ENCODE measurements at regions not wholly inside any gene's neighbourhood (a gene's known extent, or its start where the extent isn't known, plus 50 kb on each side); places are given as distances from the start of the nearest gene placed in this dataset.
"Not testable (repeated sequence)": the region's sequence is repeated elsewhere in the genome, so short reads cannot be mapped to it uniquely, and the experiment has no call there.

- no peak overlapping the region for H3K4me3 ChIP-seq
- intact Hi-C loops (cut with DNase I): no loop called here
- H3K9me3 ChIP-seq: no peaks in the 10 kb centered on the region
- no peak for DNase-seq (ENCODE audit: low spot score in 2 of 2)
- TF ChIP-seq, protein P1, sequence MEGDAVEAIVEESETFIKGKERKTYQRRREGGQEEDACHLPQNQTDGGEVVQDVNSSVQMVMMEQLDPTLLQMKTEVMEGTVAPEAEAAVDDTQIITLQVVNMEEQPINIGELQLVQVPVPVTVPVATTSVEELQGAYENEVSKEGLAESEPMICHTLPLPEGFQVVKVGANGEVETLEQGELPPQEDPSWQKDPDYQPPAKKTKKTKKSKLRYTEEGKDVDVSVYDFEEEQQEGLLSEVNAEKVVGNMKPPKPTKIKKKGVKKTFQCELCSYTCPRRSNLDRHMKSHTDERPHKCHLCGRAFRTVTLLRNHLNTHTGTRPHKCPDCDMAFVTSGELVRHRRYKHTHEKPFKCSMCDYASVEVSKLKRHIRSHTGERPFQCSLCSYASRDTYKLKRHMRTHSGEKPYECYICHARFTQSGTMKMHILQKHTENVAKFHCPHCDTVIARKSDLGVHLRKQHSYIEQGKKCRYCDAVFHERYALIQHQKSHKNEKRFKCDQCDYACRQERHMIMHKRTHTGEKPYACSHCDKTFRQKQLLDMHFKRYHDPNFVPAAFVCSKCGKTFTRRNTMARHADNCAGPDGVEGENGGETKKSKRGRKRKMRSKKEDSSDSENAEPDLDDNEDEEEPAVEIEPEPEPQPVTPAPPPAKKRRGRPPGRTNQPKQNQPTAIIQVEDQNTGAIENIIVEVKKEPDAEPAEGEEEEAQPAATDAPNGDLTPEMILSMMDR (IDR thresholded peaks at IDR 0.05): no peak
- H3K4me1 ChIP-seq: no peaks in the 10 kb centered on the region
- H3K27me3 ChIP-seq: no peaks in the 10 kb centered on the region
- no peak overlapping the region for H3K27ac ChIP-seq
- no peaks in the 10 kb centered on the region for H3K36me3 ChIP-seq
These were observed 199.4 kb upstream of the PTBP2 start for GRCh38 chr1:96521994-96522760.

DNA sequence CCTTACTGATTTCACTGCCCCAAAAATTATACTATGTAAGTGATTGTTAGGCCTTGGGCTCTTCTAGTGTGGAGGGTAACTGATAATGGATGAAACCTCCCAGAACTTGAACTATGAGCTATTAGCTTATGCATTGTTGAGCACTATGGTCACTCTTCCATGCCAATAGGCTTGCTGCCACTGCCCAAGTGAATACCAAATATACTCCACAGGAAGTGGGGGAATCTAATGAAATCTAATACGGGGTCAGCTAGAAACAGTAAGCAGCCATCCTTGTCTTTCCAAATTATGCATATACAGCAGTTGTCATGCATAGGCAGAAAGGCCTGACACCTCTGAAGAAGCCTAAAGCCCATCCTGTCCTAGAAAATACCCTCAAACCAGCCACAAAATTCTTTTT lies 198.7 kb upstream of the PTBP2 start:
- H3K9me3 ChIP-seq: peaks cover 0 to under 1% of the 10 kb centered on the region in 2 donors
- intact Hi-C loops (cut with DNase I): no loop called here
- no peaks in the 10 kb centered on the region for H3K27me3 ChIP-seq
- TF ChIP-seq, protein P1 (IDR thresholded peaks at IDR 0.05): no peak
- DNase-seq (ENCODE audit: low spot score in 2 of 2): no peak
- no peak overlapping the region for H3K27ac ChIP-seq
- H3K4me3 ChIP-seq: no peak overlapping the region
- no peaks in the 10 kb centered on the region for H3K4me1 ChIP-seq
- no peaks in the 10 kb centered on the region for H3K36me3 ChIP-seq

DNA sequence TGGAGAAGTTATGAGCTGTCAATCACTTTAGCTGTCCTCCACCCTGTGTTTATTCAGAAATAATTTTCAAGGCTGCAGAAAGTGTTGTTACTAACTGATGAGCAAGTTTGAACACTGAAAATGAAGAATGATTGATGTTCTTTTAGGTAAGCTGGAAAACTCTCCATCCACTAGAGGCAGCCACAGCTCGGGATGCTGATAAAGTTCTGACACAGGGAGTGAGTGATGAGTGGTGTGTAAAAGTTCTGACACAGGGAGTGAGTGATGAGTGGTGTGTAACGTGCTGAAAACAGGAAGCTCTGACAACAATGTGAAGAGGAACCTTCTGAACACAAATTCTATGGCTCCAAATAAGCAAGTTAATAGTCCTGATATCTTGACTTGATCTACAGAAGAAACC lies 197.5 kb upstream of the PTBP2 start:
- H3K27ac ChIP-seq: no peak overlapping the region
- H3K4me3 ChIP-seq: no peak overlapping the region
- peaks cover 7 to 11% of the 10 kb centered on the region in 2 donors for H3K9me3 ChIP-seq
- H3K36me3 ChIP-seq: no peaks in the 10 kb centered on the region
- TF ChIP-seq, protein P1 (IDR thresholded peaks at IDR 0.05): no peak
- no peaks in the 10 kb centered on the region for H3K4me1 ChIP-seq
- intact Hi-C loops (cut with DNase I): no loop called here
- no peaks in the 10 kb centered on the region for H3K27me3 ChIP-seq
- no peak for DNase-seq (ENCODE audit: low spot score in 2 of 2)

- H3K27me3 ChIP-seq: no peaks in the 10 kb centered on the region
- no peaks in the 10 kb centered on the region for H3K36me3 ChIP-seq
- no peak overlapping the region for H3K27ac ChIP-seq
- H3K4me1 ChIP-seq: no peaks in the 10 kb centered on the region
- H3K9me3 ChIP-seq: peaks cover 7 to 14% of the 10 kb centered on the region in 2 donors
- TF ChIP-seq, protein P1 (IDR thresholded peaks at IDR 0.05): no peak
- intact Hi-C loops (cut with DNase I): no loop called here
- no peak for DNase-seq (ENCODE audit: low spot score in 2 of 2)
- H3K4me3 ChIP-seq: no peak overlapping the region
These were observed 195.7 kb upstream of the PTBP2 start for GRCh38 chr1:96525657-96526557.

GRCh38 chr1:96528672-96529071 lies 192.9 kb upstream of the PTBP2 start:
- peaks cover 7 to 14% of the 10 kb centered on the region in 2 donors for H3K9me3 ChIP-seq
- H3K27me3 ChIP-seq; H3K36me3 ChIP-seq; intact Hi-C loops (cut with DNase I); H3K27ac ChIP-seq; H3K4me3 ChIP-seq; H3K4me1 ChIP-seq; DNase-seq (ENCODE audit: low spot score in 2 of 2): not testable (repeated sequence)

DNA sequence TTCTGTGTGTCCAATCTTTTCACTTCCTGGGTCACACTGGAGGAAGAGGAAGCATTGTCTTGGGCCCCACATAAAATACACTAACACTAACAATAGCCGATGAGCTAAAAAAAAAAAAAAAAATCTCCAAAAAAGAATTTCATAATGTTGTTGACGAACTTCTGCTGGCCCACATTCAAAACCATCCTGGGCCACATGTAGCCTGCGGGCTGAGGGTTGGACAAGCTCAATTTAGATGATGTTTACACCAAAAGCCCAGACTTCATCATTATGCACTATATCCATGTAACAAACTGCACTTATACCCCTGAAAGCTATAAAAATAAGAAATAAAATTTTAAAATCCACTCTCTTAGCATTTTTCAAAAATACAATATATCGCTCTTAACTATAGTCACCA lies 187.8 kb upstream of the PTBP2 start:
- no peaks in the 10 kb centered on the region for H3K27me3 ChIP-seq
- intact Hi-C loops (cut with DNase I): loop anchor here (10.0 kb wide), 1 partner anchor 119 kb away; no protein-coding TSS in a partner anchor
- TF ChIP-seq, protein P1 (IDR thresholded peaks at IDR 0.05): no peak

More for the DNA sequence above, 187.8 kb upstream of the PTBP2 start:
- Histone ChIP-seq H3K27ac (no peak overlapping the region), H3K4me1 (peaks cover 0 to 14% of the 10 kb centered on the region in 2 donors), H3K9me3 (peaks cover 0 to 4% of the 10 kb centered on the region in 2 donors), H3K4me3 (no peak overlapping the region), H3K36me3 (no peaks in the 10 kb centered on the region)
- DNase-seq (ENCODE audit: low spot score in 2 of 2): no peak
